ENCODE measurements at regions not wholly inside any gene's neighbourhood (a gene's known extent, or its start where the extent isn't known, plus 50 kb on each side); places are given as distances from the start of the nearest gene placed in this dataset.

DNA sequence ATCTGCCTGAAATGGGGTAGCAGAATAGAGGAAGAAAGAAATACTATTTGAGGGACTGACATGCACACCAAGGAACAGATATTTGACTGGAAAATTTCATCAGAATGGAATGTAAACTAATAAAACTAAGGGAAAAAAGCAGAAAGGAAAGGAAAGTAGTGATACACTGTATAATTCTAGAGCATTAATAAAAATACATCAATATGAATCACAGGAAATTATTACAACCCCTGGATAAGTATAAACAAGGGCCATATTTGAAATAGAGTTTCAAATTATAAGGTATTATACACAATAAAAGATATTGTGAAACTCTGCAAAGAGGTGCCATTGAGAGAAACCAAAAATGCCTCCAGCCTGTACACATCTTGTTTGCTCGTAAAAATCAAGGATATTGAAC is 149.6 kb downstream of the ICOS start:
- Histone ChIP-seq H3K36me3 (ENCODE audit: control insufficient read depth in 2 of 2, insufficient read depth in 1 of 2, low read length in 2 of 2) (no peaks in the 10 kb centered on the region), H3K4me1 (ENCODE audit: control insufficient read depth, insufficient read depth, low read length) (no peaks in the 10 kb centered on the region), H3K27ac (ENCODE audit: extremely low read depth, low read depth, low read length) (no peak overlapping the region), H3K9me3 (ENCODE audit: control insufficient read depth, insufficient read depth, low read depth, low read length) (no peaks in the 10 kb centered on the region), H3K4me3 (ENCODE audit: low read depth, low read length) (no peak overlapping the region)
- ChIA-PET CTCF (interaction anchor here (1.2 kb wide), 1 partner anchor 59 kb away, joined by 3 read pairs; no protein-coding TSS in a partner anchor), POLR2A (no interaction called here)
- TF ChIP-seq ZFP69B (tag by site-specific recombination; IDR thresholded peaks at IDR 0.05) (no peak), OSR2 (tag by site-specific recombination; IDR thresholded peaks at IDR 0.05) (no peak)

DNA sequence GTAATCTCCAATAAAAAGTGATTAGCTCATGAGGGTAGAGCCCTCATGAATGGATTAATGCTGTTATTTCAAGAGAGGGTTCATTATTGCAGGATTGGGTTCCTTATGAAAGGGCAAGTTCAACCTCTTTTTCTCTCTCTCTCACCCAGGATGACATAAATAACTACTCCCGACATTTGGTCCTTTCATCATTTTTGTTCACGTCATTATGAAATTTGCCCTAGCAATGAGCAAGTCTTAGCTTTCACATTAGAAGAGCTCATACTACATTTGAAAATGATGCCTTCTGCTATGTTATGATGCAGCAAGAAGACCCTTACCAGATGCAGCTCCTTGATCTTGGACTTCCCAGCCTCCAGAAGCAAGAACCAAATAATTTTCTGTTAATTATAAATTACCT is 152.5 kb downstream of the ICOS start:
- H3K9me3 ChIP-seq (ENCODE audit: control insufficient read depth, insufficient read depth, low read depth, low read length): no peaks in the 10 kb centered on the region
- ChIA-PET POLR2A (no interaction called here), CTCF (interaction anchor here (0.6 to 1.0 kb wide), 2 partner anchors 19 to 199 kb away, joined by 3 read pairs; no protein-coding TSS in a partner anchor)
- H3K4me1 ChIP-seq (ENCODE audit: control insufficient read depth, insufficient read depth, low read length): no peaks in the 10 kb centered on the region
- no peak overlapping the region for H3K27ac ChIP-seq (ENCODE audit: extremely low read depth, low read depth, low read length)
- TF ChIP-seq ZBTB7A (tag by site-specific recombination; IDR thresholded peaks at IDR 0.05; ENCODE audit: low read depth): no peak
- TF ChIP-seq ZNF335 (tag by site-specific recombination; conservative IDR thresholded peaks at IDR 0.05): no peak
- TF ChIP-seq BCL11B (tag by site-specific recombination; IDR thresholded peaks at IDR 0.05; ENCODE audit: low read depth): no peak
- TF ChIP-seq ZNF571 (tag by site-specific recombination; IDR thresholded peaks at IDR 0.05): no peak
- TF ChIP-seq ZNF660 (tag by site-specific recombination; IDR thresholded peaks at IDR 0.05): no peak
- TF ChIP-seq ZNF514 (tag by site-specific recombination; IDR thresholded peaks at IDR 0.05): no peak
- TF ChIP-seq ZNF2 (tag by site-specific recombination; IDR thresholded peaks at IDR 0.05): no peak
- no peak for TF ChIP-seq ZNF169 (tag by site-specific recombination; IDR thresholded peaks at IDR 0.05)
- TF ChIP-seq, protein P1, sequence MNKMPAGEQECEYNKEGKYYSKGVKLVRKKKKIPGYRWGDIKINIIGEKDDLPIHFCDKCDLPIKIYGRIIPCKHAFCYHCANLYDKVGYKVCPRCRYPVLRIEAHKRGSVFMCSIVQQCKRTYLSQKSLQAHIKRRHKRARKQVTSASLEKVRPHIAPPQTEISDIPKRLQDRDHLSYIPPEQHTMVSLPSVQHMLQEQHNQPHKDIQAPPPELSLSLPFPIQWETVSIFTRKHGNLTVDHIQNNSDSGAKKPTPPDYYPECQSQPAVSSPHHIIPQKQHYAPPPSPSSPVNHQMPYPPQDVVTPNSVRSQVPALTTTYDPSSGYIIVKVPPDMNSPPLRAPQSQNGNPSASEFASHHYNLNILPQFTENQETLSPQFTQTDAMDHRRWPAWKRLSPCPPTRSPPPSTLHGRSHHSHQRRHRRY (tag by site-specific recombination; IDR thresholded peaks at IDR 0.05): no peak
- TF ChIP-seq, protein P2, sequence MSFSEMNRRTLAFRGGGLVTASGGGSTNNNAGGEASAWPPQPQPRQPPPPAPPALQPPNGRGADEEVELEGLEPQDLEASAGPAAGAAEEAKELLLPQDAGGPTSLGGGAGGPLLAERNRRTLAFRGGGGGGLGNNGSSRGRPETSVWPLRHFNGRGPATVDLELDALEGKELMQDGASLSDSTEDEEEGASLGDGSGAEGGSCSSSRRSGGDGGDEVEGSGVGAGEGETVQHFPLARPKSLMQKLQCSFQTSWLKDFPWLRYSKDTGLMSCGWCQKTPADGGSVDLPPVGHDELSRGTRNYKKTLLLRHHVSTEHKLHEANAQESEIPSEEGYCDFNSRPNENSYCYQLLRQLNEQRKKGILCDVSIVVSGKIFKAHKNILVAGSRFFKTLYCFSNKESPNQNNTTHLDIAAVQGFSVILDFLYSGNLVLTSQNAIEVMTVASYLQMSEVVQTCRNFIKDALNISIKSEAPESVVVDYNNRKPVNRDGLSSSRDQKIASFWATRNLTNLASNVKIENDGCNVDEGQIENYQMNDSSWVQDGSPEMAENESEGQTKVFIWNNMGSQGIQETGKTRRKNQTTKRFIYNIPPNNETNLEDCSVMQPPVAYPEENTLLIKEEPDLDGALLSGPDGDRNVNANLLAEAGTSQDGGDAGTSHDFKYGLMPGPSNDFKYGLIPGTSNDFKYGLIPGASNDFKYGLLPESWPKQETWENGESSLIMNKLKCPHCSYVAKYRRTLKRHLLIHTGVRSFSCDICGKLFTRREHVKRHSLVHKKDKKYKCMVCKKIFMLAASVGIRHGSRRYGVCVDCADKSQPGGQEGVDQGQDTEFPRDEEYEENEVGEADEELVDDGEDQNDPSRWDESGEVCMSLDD (tag by site-specific recombination; IDR thresholded peaks at IDR 0.05): no peak
- H3K4me3 ChIP-seq (ENCODE audit: low read depth, low read length): no peak overlapping the region
- H3K36me3 ChIP-seq (ENCODE audit: control insufficient read depth in 2 of 2, insufficient read depth in 1 of 2, low read length in 2 of 2): no peaks in the 10 kb centered on the region

DNA sequence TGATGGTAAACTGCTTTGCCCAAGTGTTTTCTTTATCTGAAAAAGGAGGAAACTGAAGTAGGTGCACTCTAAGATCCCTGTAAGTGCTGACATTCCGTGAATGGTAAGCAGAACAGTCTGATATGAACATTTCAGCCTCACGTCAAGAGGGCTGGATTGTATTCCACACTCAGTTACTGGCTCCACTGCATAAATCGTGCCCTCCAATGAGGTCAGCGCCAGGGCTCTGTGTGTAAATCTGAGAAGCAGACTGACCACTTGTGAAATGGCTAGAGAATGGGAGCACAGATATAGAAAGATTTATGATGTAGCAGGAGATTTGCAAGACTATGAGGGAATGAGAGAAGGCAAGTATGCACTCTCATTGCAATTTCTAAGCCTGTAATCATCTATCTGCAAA is 153.0 kb downstream of the ICOS start:
- Histone ChIP-seq H3K36me3 (ENCODE audit: control insufficient read depth in 2 of 2, insufficient read depth in 1 of 2, low read length in 2 of 2) (no peaks in the 10 kb centered on the region), H3K4me3 (ENCODE audit: low read depth, low read length) (no peak overlapping the region), H3K4me1 (ENCODE audit: control insufficient read depth, insufficient read depth, low read length) (no peaks in the 10 kb centered on the region), H3K27ac (ENCODE audit: extremely low read depth, low read depth, low read length) (no peak overlapping the region), H3K9me3 (ENCODE audit: control insufficient read depth, insufficient read depth, low read depth, low read length) (no peaks in the 10 kb centered on the region)
- CTCF ChIA-PET: interaction anchor here (0.6 to 1.0 kb wide), 2 partner anchors 18 to 199 kb away, joined by 3 read pairs; no protein-coding TSS in a partner anchor
- POLR2A ChIA-PET: no interaction called here
- TF ChIP-seq, protein P3, sequence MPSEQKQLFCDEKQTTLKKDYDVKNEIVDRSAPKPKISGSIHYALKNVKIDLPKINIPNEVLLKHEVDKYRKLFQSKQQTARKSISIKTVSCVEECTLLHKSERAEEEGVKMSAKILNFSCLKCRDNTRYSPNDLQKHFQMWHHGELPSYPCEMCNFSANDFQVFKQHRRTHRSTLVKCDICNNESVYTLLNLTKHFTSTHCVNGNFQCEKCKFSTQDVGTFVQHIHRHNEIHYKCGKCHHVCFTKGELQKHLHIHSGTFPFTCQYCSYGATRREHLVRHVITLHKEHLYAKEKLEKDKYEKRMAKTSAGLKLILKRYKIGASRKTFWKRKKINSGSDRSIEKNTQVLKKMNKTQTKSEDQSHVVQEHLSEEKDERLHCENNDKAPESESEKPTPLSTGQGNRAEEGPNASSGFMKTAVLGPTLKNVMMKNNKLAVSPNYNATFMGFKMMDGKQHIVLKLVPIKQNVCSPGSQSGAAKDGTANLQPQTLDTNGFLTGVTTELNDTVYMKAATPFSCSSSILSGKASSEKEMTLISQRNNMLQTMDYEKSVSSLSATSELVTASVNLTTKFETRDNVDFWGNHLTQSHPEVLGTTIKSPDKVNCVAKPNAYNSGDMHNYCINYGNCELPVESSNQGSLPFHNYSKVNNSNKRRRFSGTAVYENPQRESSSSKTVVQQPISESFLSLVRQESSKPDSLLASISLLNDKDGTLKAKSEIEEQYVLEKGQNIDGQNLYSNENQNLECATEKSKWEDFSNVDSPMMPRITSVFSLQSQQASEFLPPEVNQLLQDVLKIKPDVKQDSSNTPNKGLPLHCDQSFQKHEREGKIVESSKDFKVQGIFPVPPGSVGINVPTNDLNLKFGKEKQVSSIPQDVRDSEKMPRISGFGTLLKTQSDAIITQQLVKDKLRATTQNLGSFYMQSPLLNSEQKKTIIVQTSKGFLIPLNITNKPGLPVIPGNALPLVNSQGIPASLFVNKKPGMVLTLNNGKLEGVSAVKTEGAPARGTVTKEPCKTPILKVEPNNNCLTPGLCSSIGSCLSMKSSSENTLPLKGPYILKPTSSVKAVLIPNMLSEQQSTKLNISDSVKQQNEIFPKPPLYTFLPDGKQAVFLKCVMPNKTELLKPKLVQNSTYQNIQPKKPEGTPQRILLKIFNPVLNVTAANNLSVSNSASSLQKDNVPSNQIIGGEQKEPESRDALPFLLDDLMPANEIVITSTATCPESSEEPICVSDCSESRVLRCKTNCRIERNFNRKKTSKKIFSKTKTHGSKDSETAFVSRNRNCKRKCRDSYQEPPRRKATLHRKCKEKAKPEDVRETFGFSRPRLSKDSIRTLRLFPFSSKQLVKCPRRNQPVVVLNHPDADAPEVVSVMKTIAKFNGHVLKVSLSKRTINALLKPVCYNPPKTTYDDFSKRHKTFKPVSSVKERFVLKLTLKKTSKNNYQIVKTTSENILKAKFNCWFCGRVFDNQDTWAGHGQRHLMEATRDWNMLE (tag by site-specific recombination; conservative IDR thresholded peaks at IDR 0.05; ENCODE audit: low read depth): no peak
- TF ChIP-seq, protein P4, sequence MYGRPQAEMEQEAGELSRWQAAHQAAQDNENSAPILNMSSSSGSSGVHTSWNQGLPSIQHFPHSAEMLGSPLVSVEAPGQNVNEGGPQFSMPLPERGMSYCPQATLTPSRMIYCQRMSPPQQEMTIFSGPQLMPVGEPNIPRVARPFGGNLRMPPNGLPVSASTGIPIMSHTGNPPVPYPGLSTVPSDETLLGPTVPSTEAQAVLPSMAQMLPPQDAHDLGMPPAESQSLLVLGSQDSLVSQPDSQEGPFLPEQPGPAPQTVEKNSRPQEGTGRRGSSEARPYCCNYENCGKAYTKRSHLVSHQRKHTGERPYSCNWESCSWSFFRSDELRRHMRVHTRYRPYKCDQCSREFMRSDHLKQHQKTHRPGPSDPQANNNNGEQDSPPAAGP (tag by site-specific recombination; IDR thresholded peaks at IDR 0.05): no peak
- TF ChIP-seq ZNF391 (tag by site-specific recombination; IDR thresholded peaks at IDR 0.05; ENCODE audit: borderline replicate concordance, low read depth) (no peak), GLI4 (tag by site-specific recombination; IDR thresholded peaks at IDR 0.05) (no peak), ZBTB21 (tag by site-specific recombination; IDR thresholded peaks at IDR 0.05) (no peak), ZNF274 (IDR thresholded peaks at IDR 0.05; ENCODE audit: low read length) (no peak), ZNF274 (tag by site-specific recombination; IDR thresholded peaks at IDR 0.05; ENCODE audit: borderline replicate concordance) (no peak)
- TF ChIP-seq, protein P5, sequence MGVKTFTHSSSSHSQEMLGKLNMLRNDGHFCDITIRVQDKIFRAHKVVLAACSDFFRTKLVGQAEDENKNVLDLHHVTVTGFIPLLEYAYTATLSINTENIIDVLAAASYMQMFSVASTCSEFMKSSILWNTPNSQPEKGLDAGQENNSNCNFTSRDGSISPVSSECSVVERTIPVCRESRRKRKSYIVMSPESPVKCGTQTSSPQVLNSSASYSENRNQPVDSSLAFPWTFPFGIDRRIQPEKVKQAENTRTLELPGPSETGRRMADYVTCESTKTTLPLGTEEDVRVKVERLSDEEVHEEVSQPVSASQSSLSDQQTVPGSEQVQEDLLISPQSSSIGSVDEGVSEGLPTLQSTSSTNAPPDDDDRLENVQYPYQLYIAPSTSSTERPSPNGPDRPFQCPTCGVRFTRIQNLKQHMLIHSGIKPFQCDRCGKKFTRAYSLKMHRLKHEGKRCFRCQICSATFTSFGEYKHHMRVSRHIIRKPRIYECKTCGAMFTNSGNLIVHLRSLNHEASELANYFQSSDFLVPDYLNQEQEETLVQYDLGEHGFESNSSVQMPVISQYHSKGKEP (tag by site-specific recombination; IDR thresholded peaks at IDR 0.05): no peak

Data from HEK293 (cell line).